ENCODE measurements at regions not wholly inside any gene's neighbourhood (a gene's known extent, or its start where the extent isn't known, plus 50 kb on each side); places are given as distances from the start of the nearest gene placed in this dataset.

GRCh38 chr6:139529420-139529819 is 155.0 kb upstream of the CITED2 start:
- Histone ChIP-seq H3K4me1 (no peaks in the 10 kb centered on the region), H3K79me2 (ENCODE audit: low read depth) (no peaks in the 10 kb centered on the region), H3K4me3 (no peak overlapping the region), H2AFZ (replicated peaks) (no peak overlapping the region), H3K4me2 (no peak overlapping the region), H3K27ac (no peak overlapping the region), H3K9me3 (ENCODE audit: low read depth) (no peaks in the 10 kb centered on the region), H3K36me3 (no peaks in the 10 kb centered on the region), H4K20me1 (ENCODE audit: low read depth) (no peaks in the 10 kb centered on the region), H3F3A (ENCODE audit: low read depth) (no peaks in the 10 kb centered on the region), H3K27me3 (no peaks in the 10 kb centered on the region), H3K9ac (no peak overlapping the region)
- Mint-ChIP-seq H3K4me1 (peaks cover 14% of the 10 kb centered on the region), H3K27ac (no peak overlapping the region), H3K4me3 (no peak overlapping the region), H3K36me3 (no peaks in the 10 kb centered on the region), H3K9me3 (peaks cover 5% of the 10 kb centered on the region), H3K27me3 (ENCODE audit: insufficient read depth, low read depth) (no peaks in the 10 kb centered on the region)
- no peak for DNase-seq (ENCODE audit: low spot score)
- TF ChIP-seq, protein P1, sequence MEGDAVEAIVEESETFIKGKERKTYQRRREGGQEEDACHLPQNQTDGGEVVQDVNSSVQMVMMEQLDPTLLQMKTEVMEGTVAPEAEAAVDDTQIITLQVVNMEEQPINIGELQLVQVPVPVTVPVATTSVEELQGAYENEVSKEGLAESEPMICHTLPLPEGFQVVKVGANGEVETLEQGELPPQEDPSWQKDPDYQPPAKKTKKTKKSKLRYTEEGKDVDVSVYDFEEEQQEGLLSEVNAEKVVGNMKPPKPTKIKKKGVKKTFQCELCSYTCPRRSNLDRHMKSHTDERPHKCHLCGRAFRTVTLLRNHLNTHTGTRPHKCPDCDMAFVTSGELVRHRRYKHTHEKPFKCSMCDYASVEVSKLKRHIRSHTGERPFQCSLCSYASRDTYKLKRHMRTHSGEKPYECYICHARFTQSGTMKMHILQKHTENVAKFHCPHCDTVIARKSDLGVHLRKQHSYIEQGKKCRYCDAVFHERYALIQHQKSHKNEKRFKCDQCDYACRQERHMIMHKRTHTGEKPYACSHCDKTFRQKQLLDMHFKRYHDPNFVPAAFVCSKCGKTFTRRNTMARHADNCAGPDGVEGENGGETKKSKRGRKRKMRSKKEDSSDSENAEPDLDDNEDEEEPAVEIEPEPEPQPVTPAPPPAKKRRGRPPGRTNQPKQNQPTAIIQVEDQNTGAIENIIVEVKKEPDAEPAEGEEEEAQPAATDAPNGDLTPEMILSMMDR (IDR thresholded peaks at IDR 0.05): no peak
- TF ChIP-seq EZH2phosphoT487 (IDR thresholded peaks at IDR 0.05) (no peak), EZH2 (IDR thresholded peaks at IDR 0.05) (no peak)

GRCh38 chr6:139528471-139528870 is 154.0 kb upstream of the CITED2 start:
- Mint-ChIP-seq H3K27me3 (ENCODE audit: insufficient read depth, low read depth) (no peaks in the 10 kb centered on the region), H3K27ac (no peak overlapping the region), H3K9me3 (peaks cover 5% of the 10 kb centered on the region), H3K4me1 (peaks cover 6% of the 10 kb centered on the region), H3K4me3 (no peak overlapping the region), H3K36me3 (no peaks in the 10 kb centered on the region)
- Histone ChIP-seq H3K27me3 (no peaks in the 10 kb centered on the region), H3F3A (ENCODE audit: low read depth) (no peaks in the 10 kb centered on the region), H3K36me3 (no peaks in the 10 kb centered on the region), H3K4me1 (no peaks in the 10 kb centered on the region), H3K79me2 (ENCODE audit: low read depth) (no peaks in the 10 kb centered on the region), H2AFZ (replicated peaks) (no peak overlapping the region), H3K27ac (no peak overlapping the region), H3K9me3 (ENCODE audit: low read depth) (no peaks in the 10 kb centered on the region), H4K20me1 (ENCODE audit: low read depth) (no peaks in the 10 kb centered on the region), H3K9ac (no peak overlapping the region), H3K4me2 (no peak overlapping the region), H3K4me3 (no peak overlapping the region)
- no peak for DNase-seq (ENCODE audit: low spot score)
- TF ChIP-seq EZH2phosphoT487 (IDR thresholded peaks at IDR 0.05) (no peak), EZH2 (IDR thresholded peaks at IDR 0.05) (no peak)
- TF ChIP-seq, protein P1 (IDR thresholded peaks at IDR 0.05): no peak

- H3K4me2 ChIP-seq: no peak overlapping the region
- TF ChIP-seq EZH2 (IDR thresholded peaks at IDR 0.05): no peak
- TF ChIP-seq EZH2phosphoT487 (IDR thresholded peaks at IDR 0.05): no peak
- TF ChIP-seq, protein P1 (IDR thresholded peaks at IDR 0.05): no peak
- no peaks in the 10 kb centered on the region for H4K20me1 ChIP-seq (ENCODE audit: low read depth)
- no peaks in the 10 kb centered on the region for H3K4me1 Mint-ChIP-seq
- no peaks in the 10 kb centered on the region for H3K27me3 ChIP-seq
- H3K79me2 ChIP-seq (ENCODE audit: low read depth): no peaks in the 10 kb centered on the region
- no peak for DNase-seq (ENCODE audit: low spot score)
- no peaks in the 10 kb centered on the region for H3F3A ChIP-seq (ENCODE audit: low read depth)
- H3K4me3 ChIP-seq: no peak overlapping the region
- H3K27ac Mint-ChIP-seq: no peak overlapping the region
- H3K36me3 ChIP-seq: no peaks in the 10 kb centered on the region
- no peak overlapping the region for H3K27ac ChIP-seq
- H3K4me3 Mint-ChIP-seq: no peak overlapping the region
- no peaks in the 10 kb centered on the region for H3K4me1 ChIP-seq
- peaks cover 3% of the 10 kb centered on the region for H3K9me3 Mint-ChIP-seq
- H3K36me3 Mint-ChIP-seq: no peaks in the 10 kb centered on the region
- H3K27me3 Mint-ChIP-seq (ENCODE audit: insufficient read depth, low read depth): peaks cover 9% of the 10 kb centered on the region
- no peaks in the 10 kb centered on the region for H3K9me3 ChIP-seq (ENCODE audit: low read depth)
- no peak overlapping the region for H3K9ac ChIP-seq
- H2AFZ ChIP-seq (replicated peaks): no peak overlapping the region
These were observed 151.0 kb upstream of the CITED2 start for GRCh38 chr6:139525415-139525814.
